ENCODE measurements at regions not wholly inside any gene's neighbourhood (a gene's known extent, or its start where the extent isn't known, plus 50 kb on each side); places are given as distances from the start of the nearest gene placed in this dataset.
A peak's percentile ranks its signal among the peaks of the same experiment; 100 is the strongest.
"Not testable (repeated sequence)": the region's sequence is repeated elsewhere in the genome, so short reads cannot be mapped to it uniquely, and the experiment has no call there.

- peak; percentile 21 for DNase-seq
- H2AFZ ChIP-seq (ENCODE audit: low read depth) = no peak overlapping the region
- no peaks in the 10 kb centered on the region for H3F3A ChIP-seq (replicated peaks; ENCODE audit: insufficient read depth)
- H3K36me3 ChIP-seq (replicated peaks in 1 of 2; ENCODE audit: control insufficient read depth in 1 of 2, insufficient read depth in 2 of 2, low read length in 1 of 2) = no peaks in the 10 kb centered on the region
- ChIA-PET POLR2A (no interaction called here), CTCF (interaction anchor here (1.1 kb wide), 1 partner anchor 15 kb away, joined by 4 read pairs; no protein-coding TSS in a partner anchor)
- no peak overlapping the region for H3K27ac ChIP-seq (ENCODE audit: low read depth in 2 of 2, low read length in 1 of 2)
- H3K9ac ChIP-seq = no peak overlapping the region
- no peak overlapping the region for H3K4me2 ChIP-seq
- H3K9me3 ChIP-seq = no peaks in the 10 kb centered on the region
- TF ChIP-seq YY1 (IDR thresholded peaks at IDR 0.05; ENCODE audit: low read depth) (no peak), TAF1 (IDR thresholded peaks at IDR 0.05; ENCODE audit: borderline replicate concordance, low read depth, low read length) (no peak), RFX5 (IDR thresholded peaks at IDR 0.05; ENCODE audit: low read length) (no peak), SIN3A (IDR thresholded peaks at IDR 0.05; ENCODE audit: borderline replicate concordance, low read depth, low read length) (no peak), TEAD4 (IDR thresholded peaks at IDR 0.05; ENCODE audit: borderline replicate concordance, insufficient read depth) (no peak), NRF1 (IDR thresholded peaks at IDR 0.05; ENCODE audit: low read depth, low read length) (no peak), FOXM1 (IDR thresholded peaks at IDR 0.05; ENCODE audit: low read depth) (no peak), TCF12 (IDR thresholded peaks at IDR 0.05) (no peak), PBX3 (IDR thresholded peaks at IDR 0.05) (no peak), POLR2AphosphoS5 (IDR thresholded peaks at IDR 0.05; ENCODE audit: low read depth, low read length) (no peak), JUND (IDR thresholded peaks at IDR 0.05) (no peak), CHD2 (IDR thresholded peaks at IDR 0.05; ENCODE audit: low read length, partially characterized antibody) (no peak), GATA2 (CRISPR knock-in tag; IDR thresholded peaks at IDR 0.05) (no peak), FOXJ3 (CRISPR knock-in tag; IDR thresholded peaks at IDR 0.05) (no peak), RCOR1 (IDR thresholded peaks at IDR 0.05; ENCODE audit: low read length) (no peak)
- TF ChIP-seq, protein P1, sequence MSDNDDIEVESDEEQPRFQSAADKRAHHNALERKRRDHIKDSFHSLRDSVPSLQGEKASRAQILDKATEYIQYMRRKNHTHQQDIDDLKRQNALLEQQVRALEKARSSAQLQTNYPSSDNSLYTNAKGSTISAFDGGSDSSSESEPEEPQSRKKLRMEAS (IDR thresholded peaks at IDR 0.05; ENCODE audit: low read depth) = no peak
- peaks cover 0 to 6% of the 10 kb centered on the region in 2 experiments; a peak in 1 of 4 replicates for H3K4me1 ChIP-seq (ENCODE audit: control insufficient read depth in 1 of 2, insufficient read depth in 2 of 2, low read depth in 1 of 2, low read length in 1 of 2)
- no peak overlapping the region for H3K4me3 ChIP-seq (ENCODE audit: low read depth in 2 of 2, low read length in 1 of 2)
- 19% methylated on average over 2 of the region's 6 CpGs for WGBS (ENCODE audit: low lambda C conversion rate)
- H4K20me1 ChIP-seq (ENCODE audit: insufficient read depth) = no peaks in the 10 kb centered on the region
- no peaks in the 10 kb centered on the region for H3K9me2 ChIP-seq
- no peaks in the 10 kb centered on the region for H3K79me2 ChIP-seq (ENCODE audit: insufficient read depth)
- no peaks in the 10 kb centered on the region for H3K27me3 ChIP-seq (ENCODE audit: insufficient read depth)
These were observed 152.2 kb downstream of the CYP26A1 start for GRCh38 chr10:93225938-93226337.

GRCh38 chr10:93226619-93227018, 152.9 kb downstream of the CYP26A1 start:
- POLR2A ChIA-PET = no interaction called here
- no peaks in the 10 kb centered on the region for H3K9me2 ChIP-seq
- H2AFZ ChIP-seq (ENCODE audit: low read depth) = no peak overlapping the region
- no peaks in the 10 kb centered on the region for H3K27me3 ChIP-seq (ENCODE audit: insufficient read depth)
- no peaks in the 10 kb centered on the region for H3K9me3 ChIP-seq
- no peak overlapping the region for H3K4me2 ChIP-seq
- no peak overlapping the region for H3K27ac ChIP-seq (ENCODE audit: low read depth in 2 of 2, low read length in 1 of 2)
- no peaks in the 10 kb centered on the region for H3K36me3 ChIP-seq (replicated peaks in 1 of 2; ENCODE audit: control insufficient read depth in 1 of 2, insufficient read depth in 2 of 2, low read length in 1 of 2)
- CTCF ChIA-PET = interaction anchor here (1.1 kb wide), 1 partner anchor 14 kb away, joined by 4 read pairs; no protein-coding TSS in a partner anchor
- DNase-seq = no peak
- H3K4me3 ChIP-seq (ENCODE audit: low read depth in 2 of 2, low read length in 1 of 2) = no peak overlapping the region
- TF ChIP-seq CHD2 (IDR thresholded peaks at IDR 0.05; ENCODE audit: low read length, partially characterized antibody) = no peak
- TF ChIP-seq SIN3A (IDR thresholded peaks at IDR 0.05; ENCODE audit: borderline replicate concordance, low read depth, low read length) = no peak
- no peak for TF ChIP-seq EZH2phosphoT487 (IDR thresholded peaks at IDR 0.05; ENCODE audit: borderline replicate concordance, low read depth)
- TF ChIP-seq TEAD4 (IDR thresholded peaks at IDR 0.05; ENCODE audit: borderline replicate concordance, insufficient read depth) = no peak
- no peak overlapping the region for H3K9ac ChIP-seq
- no peaks in the 10 kb centered on the region for H3F3A ChIP-seq (replicated peaks; ENCODE audit: insufficient read depth)
- WGBS (ENCODE audit: low lambda C conversion rate) = 60% methylated on average over 2 of the region's 2 CpGs
- H3K79me2 ChIP-seq (ENCODE audit: insufficient read depth) = no peaks in the 10 kb centered on the region
- no peaks in the 10 kb centered on the region for H4K20me1 ChIP-seq (ENCODE audit: insufficient read depth)
- H3K4me1 ChIP-seq (ENCODE audit: control insufficient read depth in 1 of 2, insufficient read depth in 2 of 2, low read depth in 1 of 2, low read length in 1 of 2) = peaks cover 0 to 6% of the 10 kb centered on the region in 2 experiments; a peak in 1 of 4 replicates

GRCh38 chr10:93230596-93230995, 156.9 kb downstream of the CYP26A1 start:
- DNase-seq; H3K79me2 ChIP-seq (ENCODE audit: insufficient read depth); H3K9me2 ChIP-seq; H3K9ac ChIP-seq; CTCF ChIA-PET; POLR2A ChIA-PET; H3K4me2 ChIP-seq; H3K36me3 ChIP-seq (replicated peaks in 1 of 2; ENCODE audit: control insufficient read depth in 1 of 2, insufficient read depth in 2 of 2, low read length in 1 of 2); H3K4me3 ChIP-seq (ENCODE audit: low read depth in 2 of 2, low read length in 1 of 2); H3K4me1 ChIP-seq (ENCODE audit: control insufficient read depth in 1 of 2, insufficient read depth in 2 of 2, low read depth in 1 of 2, low read length in 1 of 2); H3F3A ChIP-seq (replicated peaks; ENCODE audit: insufficient read depth); H3K27me3 ChIP-seq (ENCODE audit: insufficient read depth); H2AFZ ChIP-seq (ENCODE audit: low read depth); H4K20me1 ChIP-seq (ENCODE audit: insufficient read depth); H3K27ac ChIP-seq (ENCODE audit: low read depth in 2 of 2, low read length in 1 of 2); H3K9me3 ChIP-seq: not testable (repeated sequence)
- WGBS (ENCODE audit: low lambda C conversion rate) = 29% methylated on average over 3 of the region's 7 CpGs

GRCh38 chr10:93232159-93232558, 158.5 kb downstream of the CYP26A1 start:
- 34% methylated on average over 2 of the region's 2 CpGs for WGBS (ENCODE audit: low lambda C conversion rate)
- H3F3A ChIP-seq (replicated peaks; ENCODE audit: insufficient read depth); H3K9me2 ChIP-seq; H3K79me2 ChIP-seq (ENCODE audit: insufficient read depth); H3K4me2 ChIP-seq; H3K4me1 ChIP-seq (ENCODE audit: control insufficient read depth in 1 of 2, insufficient read depth in 2 of 2, low read depth in 1 of 2, low read length in 1 of 2); POLR2A ChIA-PET; H3K36me3 ChIP-seq (replicated peaks in 1 of 2; ENCODE audit: control insufficient read depth in 1 of 2, insufficient read depth in 2 of 2, low read length in 1 of 2); CTCF ChIA-PET; H3K4me3 ChIP-seq (ENCODE audit: low read depth in 2 of 2, low read length in 1 of 2); H3K27ac ChIP-seq (ENCODE audit: low read depth in 2 of 2, low read length in 1 of 2); H3K27me3 ChIP-seq (ENCODE audit: insufficient read depth); H3K9ac ChIP-seq; DNase-seq; H3K9me3 ChIP-seq; H4K20me1 ChIP-seq (ENCODE audit: insufficient read depth); H2AFZ ChIP-seq (ENCODE audit: low read depth): not testable (repeated sequence)
